Keratinocyte (primary cell): ENCODE measurements at regions not wholly inside any gene's neighbourhood (a gene's known extent, or its start where the extent isn't known, plus 50 kb on each side); places are given as distances from the start of the nearest gene placed in this dataset.

Experiments used
- CTCF ChIP-seq, 3 experiments: IDR thresholded peaks in 1 of 3; conservative IDR thresholded peaks in 1 of 3; optimal IDR thresholded peaks in 1 of 3; 2 replicates in 2 of 3; 3 replicates in 1 of 3; pipeline versions ENCODE3 to v1.5.1; 2011; ENCODE audit warnings: low read length in 3 of 3, mild to moderate bottlenecking in 3 of 3, moderate library complexity in 2 of 3, control low read depth in 1 of 3, inconsistent platforms in 1 of 3; ENCODE audit not compliant: insufficient read depth in 2 of 3; ENCODE audit errors: extremely low read depth in 1 of 3
- EZH2 ChIP-seq: IDR thresholded peaks from one replicate; pipeline ENCODE4 v1.6.1; 2012; ENCODE audit warnings: inconsistent platforms, mild to moderate bottlenecking, low read length, moderate library complexity

GRCh38 chr13:84745051-84745551 lies 862.8 kb upstream of the SLITRK1 start:
- TF ChIP-seq CTCF (optimal IDR thresholded peaks at IDR 0.05 in 1 of 3, IDR thresholded peaks at IDR 0.05 in 1 of 3, conservative IDR thresholded peaks at IDR 0.05 in 1 of 3; ENCODE audit: extremely low read depth in 1 of 3, insufficient read depth in 2 of 3, low read length in 3 of 3) = no peak
- no peak for TF ChIP-seq EZH2
